GM20000 (cell line): ENCODE measurements at regions not wholly inside any gene's neighbourhood (a gene's known extent, or its start where the extent isn't known, plus 50 kb on each side); places are given as distances from the start of the nearest gene placed in this dataset.

Source experiments
- DNase-seq: peaks from one replicate; pipeline ENCODE4 v3.0.0; 2012; ENCODE audit warnings: low spot score
- TF ChIP-seq, protein P1 (sequence below): IDR thresholded peaks from 2 replicates; pipeline ENCODE4 v1.5.1; 2012; ENCODE audit warnings: mild to moderate bottlenecking, control low read depth; ENCODE audit errors: extremely low read depth, missing control alignments

DNA sequence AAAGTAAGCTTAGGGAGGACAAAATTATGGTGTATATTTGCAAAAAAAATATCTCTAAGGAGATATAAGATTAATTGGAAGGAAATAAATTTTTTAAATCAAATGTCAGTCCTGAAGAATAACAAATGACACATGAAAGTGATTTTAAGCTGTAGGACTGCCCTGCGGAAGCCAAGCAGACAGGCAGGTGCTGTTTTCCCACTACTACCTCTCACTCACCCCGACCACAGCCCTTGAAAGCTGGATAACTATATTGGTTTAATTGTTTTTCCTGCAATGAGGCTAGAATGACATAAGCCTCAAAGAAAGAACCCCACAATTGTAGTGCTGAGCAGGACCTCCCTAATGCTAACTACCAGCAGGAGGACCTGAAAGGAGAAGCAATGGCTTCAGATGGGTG lies 68.6 kb upstream of the VIPR2 start:
- no peak for DNase-seq
- TF ChIP-seq, protein P1, sequence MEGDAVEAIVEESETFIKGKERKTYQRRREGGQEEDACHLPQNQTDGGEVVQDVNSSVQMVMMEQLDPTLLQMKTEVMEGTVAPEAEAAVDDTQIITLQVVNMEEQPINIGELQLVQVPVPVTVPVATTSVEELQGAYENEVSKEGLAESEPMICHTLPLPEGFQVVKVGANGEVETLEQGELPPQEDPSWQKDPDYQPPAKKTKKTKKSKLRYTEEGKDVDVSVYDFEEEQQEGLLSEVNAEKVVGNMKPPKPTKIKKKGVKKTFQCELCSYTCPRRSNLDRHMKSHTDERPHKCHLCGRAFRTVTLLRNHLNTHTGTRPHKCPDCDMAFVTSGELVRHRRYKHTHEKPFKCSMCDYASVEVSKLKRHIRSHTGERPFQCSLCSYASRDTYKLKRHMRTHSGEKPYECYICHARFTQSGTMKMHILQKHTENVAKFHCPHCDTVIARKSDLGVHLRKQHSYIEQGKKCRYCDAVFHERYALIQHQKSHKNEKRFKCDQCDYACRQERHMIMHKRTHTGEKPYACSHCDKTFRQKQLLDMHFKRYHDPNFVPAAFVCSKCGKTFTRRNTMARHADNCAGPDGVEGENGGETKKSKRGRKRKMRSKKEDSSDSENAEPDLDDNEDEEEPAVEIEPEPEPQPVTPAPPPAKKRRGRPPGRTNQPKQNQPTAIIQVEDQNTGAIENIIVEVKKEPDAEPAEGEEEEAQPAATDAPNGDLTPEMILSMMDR, result no peak

DNA sequence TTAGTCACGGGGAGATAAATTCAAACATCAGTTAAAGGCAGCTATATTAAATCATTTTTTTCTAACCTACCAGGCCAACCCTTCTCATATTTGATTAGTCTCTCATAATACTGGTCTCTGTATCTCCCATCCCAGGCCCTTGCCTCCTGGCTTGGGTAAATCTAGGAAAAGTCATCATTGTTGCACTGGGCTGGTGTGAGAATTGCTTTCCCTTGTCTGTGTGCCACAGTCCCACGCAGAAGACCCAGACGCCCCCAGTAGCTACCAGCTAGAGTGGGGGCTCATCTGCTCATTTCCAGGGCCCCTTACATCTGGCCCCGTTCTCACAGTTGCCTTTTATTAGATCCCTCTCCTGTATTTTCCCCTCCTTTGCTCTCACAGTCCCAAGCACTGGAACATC lies 67.6 kb upstream of the VIPR2 start:
- TF ChIP-seq, protein P1, result no peak
- DNase-seq, result no peak

DNA sequence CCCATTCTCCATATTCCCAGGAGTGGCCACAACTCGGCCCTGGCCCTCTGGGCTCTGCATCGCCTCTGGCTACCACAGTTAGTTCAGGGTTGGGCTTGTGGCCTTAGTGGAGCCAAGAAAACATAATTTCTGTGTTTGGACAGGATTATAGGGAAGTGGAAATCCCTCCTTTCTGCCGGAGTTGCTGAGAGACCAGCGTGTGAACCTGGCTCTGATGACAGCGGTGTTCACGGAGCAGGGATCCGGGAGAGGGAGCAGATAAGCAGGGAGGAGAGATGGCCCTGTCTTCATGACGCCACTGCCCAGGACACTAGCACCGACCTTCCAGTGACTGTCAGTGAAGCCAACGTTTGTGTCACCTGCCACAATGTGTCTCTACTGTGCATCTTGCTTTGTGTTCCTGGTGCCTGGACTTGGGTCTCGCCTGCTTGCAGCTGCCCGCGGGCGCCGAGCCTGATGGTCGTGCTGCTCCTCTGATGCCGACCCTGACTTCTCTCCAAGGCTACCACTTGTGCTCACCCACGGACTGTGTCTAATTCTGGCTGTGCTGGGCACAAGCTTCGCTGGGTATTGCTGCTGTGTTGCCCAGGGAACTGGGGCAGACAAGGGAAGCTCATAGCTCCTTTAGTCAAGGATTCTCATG lies 67.0 kb upstream of the VIPR2 start:
- no peak for DNase-seq

DNA sequence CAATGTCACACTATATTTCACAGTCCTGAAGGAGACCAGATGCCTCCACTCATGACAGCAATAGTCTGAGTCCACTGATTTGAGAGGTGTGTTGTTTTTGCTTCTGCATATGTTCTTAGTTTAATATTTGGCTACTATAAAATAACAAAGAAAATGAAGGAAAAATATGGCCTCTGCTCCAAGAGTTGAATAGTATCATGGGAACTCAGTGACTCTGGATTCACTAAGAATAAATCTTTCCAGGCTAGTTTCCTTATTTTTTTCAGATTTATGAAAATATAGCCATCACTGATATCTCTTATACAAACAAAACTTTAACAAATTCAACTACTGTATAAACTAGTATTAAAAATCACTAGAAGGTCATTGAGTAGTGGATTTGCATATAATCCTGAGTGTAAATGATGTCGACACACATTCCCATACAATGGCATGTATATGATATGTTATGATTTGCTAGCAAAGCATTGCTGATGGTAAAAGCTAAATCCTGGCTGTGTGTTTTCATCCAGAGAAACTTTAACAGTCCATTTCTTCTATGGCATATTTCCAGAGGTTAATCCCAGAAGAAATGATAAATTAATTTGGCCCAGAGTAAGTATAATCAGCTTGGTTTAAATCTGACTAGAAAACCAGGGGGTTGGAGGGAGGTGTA lies 66.0 kb upstream of the VIPR2 start:
- DNase-seq, result no peak
- TF ChIP-seq, protein P1, result no peak

More for the DNA sequence above, 67.0 kb upstream of the VIPR2 start:
- TF ChIP-seq, protein P1, result no peak

DNA sequence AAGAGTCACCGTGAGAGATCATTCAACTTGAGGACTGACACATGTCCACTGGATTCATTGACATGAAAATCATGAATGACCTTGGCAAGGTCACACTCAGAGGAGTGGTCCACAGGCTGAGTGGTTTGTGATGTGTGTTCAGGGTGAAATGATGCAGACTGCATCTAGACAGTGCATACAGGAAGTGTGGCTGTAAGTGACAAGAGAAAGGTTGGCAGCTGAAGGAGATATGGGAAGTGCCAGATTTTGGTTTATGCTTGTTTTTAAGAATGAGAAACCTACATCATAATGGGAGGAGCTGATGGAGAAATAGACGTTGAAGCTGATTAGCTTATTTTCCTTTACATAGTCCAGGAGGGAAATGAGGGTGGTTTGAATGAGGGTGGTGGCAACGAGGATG lies 64.8 kb upstream of the VIPR2 start:
- no peak for DNase-seq
- TF ChIP-seq, protein P1, result no peak

DNA sequence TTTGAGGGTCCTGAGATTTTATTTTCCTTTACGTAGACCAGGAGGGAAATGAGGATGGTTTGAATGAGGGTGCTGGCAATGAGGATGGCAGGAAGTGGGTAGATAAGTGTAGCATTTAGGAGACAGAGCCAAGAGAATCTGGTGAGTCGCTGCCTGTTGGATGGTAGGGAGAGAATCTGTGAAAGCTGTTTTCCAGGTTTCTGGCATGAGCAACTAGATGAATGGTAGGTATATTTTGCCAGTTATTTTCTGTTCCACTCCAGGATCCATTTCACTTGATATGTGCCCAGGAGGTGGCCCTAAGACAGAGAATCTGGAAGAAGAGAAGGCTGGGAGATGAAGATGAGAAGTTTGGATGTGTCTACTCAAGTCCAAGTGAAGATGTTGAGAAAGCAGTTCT lies 63.3 kb upstream of the VIPR2 start:
- TF ChIP-seq, protein P1, result no peak
- no peak for DNase-seq

DNA sequence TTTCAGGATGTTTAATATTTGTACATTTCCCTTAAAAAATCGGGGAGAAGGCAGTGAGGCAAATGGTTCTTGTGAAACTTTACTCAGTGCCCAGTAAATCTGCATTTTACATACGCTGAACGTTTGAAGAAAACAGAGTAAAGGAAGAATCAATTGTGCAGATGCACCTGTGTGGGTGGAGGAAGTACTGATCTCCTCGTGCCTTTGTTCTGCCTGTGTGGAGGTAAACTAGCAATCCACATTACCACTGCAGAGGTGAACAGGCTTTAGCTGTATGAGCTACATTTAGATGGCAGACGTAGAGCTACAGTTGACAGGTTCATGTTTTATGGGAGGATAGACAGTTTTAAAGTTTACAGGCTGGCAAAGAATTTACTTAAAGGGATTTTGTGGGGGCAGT lies 62.7 kb upstream of the VIPR2 start:
- DNase-seq, result no peak
- TF ChIP-seq, protein P1, result no peak
